ENCODE measurements at regions not wholly inside any gene's neighbourhood (a gene's known extent, or its start where the extent isn't known, plus 50 kb on each side); places are given as distances from the start of the nearest gene placed in this dataset.

- no peak for TF ChIP-seq EZH2 (IDR thresholded peaks at IDR 0.05; ENCODE audit: insufficient read depth, poor library complexity, severe bottlenecking)
- no peak for TF ChIP-seq EZH2phosphoT487 (IDR thresholded peaks at IDR 0.05; ENCODE audit: insufficient read depth, low read depth)
Observed at GRCh38 chr9:106304401-106304920, 558.5 kb upstream of the ZNF462 start.
